HG03196 (cell line): ENCODE measurements at regions not wholly inside any gene's neighbourhood (a gene's known extent, or its start where the extent isn't known, plus 50 kb on each side); places are given as distances from the start of the nearest gene placed in this dataset.

ENCODE experiments used
- ATAC-seq: cut with Tn5 transposase; IDR thresholded peaks from one replicate; pipeline ENCODE4 v1.9.1; 2021; ENCODE audit not compliant: unreplicated experiment

DNA sequence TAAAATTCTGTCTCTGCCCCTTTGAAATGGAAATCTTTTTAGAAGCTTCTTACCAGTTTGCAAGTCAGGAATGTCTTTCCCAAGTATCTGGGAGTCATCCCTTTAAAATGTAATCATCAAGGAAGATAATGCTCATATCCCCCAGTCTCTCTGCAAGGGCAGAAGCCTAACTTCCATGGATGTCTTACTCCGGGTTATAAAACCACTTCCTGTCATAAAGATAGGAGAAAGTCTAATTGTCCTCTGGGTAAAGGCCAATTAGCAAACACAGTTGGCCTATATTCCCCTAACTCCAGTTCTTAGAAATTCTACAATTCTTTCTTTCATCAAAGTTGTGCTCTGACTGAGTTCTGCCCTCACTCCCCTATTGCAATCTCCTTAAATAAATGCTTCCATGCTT lies 1631.5 kb upstream of the LRRTM3 start:
- no peak for ATAC-seq

DNA sequence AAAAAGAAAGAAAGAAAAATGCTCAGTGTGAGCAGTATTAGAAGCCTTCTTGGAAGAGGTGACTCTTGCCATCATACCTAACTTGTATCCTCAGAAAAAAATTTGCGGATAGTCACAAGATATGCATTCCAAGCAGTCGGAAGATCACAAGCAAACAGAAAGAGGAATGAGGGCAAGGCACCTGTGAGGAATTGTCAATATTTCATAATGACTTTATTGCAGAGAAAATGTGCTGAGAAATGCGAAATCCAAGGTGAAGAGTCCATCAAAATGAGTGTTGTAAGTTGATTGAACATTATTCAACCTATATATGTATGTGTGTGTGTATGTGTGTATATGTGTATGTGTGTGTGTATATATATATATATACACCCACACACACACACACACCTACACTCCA lies 1624.7 kb upstream of the LRRTM3 start:
- ATAC-seq, result no peak

DNA sequence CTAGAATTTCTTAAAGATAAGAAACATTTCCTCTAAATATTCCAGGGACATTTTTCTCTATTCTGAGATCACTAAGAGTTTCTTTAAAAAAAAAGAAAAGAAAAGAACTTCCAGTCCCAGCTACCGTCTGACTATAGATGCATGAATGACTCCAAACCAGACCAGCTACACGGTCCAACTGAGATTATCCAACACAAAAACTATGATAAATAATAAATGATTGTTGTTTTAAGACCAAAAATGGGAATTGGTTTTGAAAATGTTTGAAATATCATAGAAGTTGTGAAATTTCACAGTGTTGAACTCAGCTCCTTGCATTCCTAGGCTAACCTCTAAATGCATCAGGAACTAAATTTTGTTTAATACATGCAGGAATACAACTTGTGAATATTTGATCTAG lies 1619.6 kb upstream of the LRRTM3 start:
- no peak for ATAC-seq

DNA sequence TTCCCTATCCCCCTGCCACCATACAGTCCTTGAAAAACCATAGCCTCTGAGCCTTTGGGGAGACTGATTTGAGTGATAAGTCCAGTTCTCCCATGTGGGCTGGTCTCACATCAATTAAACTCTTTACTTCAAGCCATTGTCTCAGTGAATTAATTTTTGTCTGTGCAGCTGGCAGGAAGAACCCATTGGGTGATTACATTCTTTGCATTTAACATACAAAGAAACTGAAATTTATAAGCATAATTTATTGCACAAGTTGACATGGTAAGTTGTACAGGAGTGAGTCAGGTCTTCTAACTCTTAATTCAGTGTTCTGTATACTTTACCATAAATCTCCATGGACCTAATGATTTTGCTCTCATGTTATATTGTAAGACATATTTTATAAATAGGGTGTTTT lies 1613.0 kb upstream of the LRRTM3 start:
- ATAC-seq, result no peak

DNA sequence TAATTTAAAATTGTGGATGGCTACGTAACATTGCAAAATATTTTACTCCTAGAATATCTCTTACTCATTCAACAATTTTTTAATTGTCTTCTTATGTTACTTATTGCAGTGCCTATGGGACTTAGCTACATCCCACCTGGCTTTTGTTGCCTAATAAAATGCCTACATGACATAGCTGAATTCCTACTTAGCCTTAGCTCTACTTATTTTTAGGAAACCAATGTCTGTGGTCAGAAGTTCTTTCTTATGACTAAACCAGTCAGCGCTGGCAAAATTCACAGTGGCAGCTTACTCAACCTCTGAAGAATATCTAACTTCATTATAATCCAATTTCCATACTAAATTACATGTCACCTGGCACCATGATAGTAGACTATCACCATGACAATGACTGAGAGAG lies 1612.4 kb upstream of the LRRTM3 start:
- no peak for ATAC-seq

DNA sequence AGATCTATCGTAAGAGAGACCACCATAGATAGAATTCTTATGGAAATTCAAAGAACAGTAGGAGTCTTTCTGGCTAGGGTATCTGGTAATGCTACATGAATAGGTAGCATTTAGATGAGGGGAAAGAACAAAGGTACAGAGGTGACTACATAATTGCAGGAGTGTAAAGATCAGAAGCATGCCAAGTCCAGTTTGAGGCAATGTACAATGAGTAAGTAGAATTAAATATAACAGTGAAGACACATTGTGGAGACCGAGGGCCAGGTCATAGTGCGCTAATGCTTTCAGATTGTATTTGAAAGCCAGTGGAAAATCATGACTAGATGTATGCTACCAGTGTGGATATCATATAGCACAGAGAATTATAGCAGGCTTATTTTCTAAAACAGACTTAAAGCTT lies 1611.6 kb upstream of the LRRTM3 start:
- no peak for ATAC-seq

DNA sequence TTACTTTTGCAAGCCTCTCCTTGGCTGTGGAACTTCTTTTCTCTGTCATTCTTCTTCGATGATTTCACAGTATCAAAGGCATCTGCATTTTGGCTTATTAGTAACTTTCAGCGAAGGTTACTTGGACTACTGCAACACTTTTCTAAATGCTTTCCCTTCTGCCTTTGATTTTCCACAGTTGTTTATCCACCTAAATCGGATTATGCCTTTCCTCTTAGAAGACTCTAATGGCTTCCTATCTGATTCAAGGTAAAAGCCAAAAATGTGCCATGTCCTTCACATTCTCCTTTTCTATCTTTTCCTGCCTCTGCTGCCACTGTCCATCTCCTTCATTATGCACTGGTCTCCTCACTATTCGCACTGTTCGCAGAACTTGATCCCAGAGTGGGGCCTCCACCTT lies 1606.3 kb upstream of the LRRTM3 start:
- ATAC-seq, result no peak

DNA sequence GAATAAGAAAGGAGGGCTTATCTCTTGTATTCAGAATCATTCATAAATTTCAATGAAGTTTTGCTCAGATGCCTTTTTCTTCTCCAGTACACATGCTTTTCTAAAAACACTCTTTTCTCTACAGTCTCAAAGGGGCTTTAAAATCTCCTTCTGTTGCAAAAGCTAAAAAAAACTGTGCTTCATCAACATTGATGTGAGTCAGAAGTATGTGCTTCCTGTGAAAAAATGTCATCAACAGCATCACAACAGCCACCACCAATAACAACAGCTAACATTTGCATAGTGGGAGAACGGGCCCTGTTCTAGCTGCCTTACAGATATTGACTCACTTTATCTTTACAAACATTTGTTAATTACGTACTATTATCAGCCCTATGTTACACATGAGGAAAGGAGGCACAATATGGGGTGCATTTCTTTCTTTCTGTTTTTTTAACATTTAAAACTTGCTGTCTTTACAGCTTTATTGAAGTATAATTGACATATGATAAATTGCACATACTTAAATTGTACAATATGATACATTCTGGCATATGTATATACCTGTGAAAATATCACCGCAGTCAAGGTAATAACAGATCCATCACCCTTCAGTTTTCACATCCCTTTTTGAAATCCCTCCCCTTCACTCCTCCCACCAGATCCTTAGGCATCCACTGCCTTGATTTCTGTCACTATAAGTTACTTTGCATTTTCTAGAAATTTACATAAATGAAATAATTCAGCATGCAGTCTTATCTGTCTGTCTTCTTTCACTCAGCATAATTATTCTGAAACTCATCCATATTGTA lies 1605.4 kb upstream of the LRRTM3 start:
- ATAC-seq, result no peak

DNA sequence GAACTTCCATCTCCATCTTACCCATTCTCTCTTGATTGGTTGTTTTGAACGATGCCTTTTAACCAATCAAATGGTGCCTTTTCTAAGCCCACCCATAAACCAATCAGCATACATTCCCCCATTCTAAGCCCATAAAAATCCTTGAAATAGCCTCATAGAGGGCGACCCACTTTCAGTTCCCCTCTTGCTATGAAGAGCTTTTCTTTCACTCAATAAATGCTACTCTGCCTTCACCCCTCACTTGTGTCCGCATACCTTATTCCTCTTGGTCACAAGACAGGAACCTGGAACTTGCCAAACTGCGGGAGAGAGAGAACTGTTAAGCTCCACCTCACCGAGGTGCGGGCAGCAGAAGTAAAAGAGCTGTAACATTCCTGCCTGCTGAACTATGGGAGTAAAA lies 1602.0 kb upstream of the LRRTM3 start:
- ATAC-seq, result no peak

DNA sequence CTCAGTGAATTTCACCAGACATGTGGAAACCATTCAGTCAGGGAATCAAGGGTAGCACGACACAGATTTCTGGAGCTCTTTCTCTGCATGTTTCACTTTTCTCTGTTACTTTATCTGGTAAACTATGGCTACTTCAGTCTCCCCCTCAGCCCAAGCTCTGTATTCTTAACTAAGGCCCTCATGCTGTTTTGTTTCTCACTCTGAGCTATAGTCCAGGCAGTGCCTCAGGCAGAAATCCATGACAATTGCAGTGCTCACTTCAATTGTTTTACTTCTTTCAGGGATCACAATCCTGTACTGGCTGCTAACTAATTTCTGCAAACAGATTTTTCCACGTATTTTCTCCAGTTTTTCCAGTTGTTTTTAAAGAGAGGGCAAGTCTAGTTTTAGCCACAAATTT lies 1599.9 kb upstream of the LRRTM3 start:
- no peak for ATAC-seq

DNA sequence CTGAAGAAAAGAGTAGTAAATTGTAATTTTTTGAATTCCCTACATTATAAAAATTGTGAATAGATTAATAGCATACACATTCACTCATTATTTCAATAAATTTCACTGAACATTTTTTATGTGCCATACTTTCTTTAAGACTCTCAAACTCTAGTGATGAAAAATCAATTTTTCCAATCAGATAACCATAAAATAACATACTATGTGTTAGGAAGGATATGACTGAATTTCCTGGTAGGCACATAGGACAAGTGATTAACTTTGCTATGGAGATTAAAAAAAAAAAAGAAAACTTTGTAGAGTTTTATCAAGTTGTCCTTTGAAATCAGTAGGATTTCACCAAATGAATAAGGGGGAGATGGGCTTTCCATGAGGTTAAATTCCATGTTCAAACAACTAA lies 1597.3 kb upstream of the LRRTM3 start:
- ATAC-seq, result no peak

DNA sequence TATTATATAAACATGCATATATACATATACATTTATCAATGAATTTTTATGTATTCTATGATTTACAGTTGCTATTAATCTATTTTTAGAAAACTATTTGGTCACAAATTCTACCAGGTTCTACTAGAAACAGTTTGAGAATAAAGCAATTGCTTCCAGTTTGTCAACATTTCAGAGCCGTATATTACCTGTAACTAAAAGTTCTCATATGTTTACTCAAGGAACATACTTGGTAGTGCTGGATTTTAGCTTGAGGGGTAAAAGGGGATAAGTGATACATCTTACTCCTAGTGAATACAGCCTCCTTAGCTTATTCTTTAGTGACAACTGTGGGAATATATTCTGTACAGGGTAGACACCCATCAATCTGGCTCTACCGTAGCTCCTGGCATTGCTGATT lies 1590.5 kb upstream of the LRRTM3 start:
- ATAC-seq, result no peak

DNA sequence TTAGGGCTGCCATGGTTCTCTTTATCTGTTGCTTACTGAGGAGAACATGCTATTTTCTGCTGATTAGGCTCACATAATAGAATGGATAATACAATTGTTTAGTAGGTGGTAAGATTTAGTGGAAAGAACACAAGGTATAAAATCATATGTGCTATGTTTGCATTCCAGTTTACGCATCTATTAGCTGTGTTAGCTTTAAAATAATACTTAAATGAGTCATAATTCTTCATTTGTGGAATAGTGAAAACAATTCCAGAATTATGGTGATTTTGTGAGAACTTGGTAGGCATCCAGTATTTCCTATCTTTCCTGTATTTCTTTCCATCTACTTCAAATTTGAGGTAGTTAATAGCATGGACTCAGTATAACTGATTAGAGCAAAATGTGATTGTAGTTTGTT lies 1585.5 kb upstream of the LRRTM3 start:
- ATAC-seq, result no peak

DNA sequence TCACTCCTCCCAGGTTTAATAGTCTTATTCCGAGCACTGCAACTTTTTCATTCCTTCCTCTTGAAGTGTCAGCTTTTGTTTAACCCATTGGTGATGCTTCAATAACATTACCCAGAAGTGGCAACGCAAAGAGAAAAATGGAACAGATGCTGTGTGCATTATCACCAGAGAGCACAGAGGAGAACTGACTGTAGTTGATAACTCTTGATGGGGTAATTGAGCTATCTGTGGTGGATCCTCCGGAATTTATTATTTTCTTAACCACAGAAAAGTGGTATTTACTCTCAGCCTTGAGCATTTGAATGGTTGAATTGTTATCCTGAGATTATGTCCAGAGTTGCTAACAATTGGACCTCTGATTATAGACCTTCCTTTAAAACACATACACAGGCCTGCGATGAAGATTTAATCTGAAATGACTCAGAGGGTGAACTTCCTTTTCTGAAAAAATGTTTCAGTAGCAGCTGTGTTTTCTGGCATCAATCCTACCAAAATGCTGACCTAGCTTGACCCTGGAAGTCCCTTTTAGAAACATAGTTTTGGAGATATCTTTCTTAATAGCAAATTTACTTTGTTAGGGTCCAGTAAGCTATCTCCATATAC lies 1584.4 kb upstream of the LRRTM3 start:
- no peak for ATAC-seq

DNA sequence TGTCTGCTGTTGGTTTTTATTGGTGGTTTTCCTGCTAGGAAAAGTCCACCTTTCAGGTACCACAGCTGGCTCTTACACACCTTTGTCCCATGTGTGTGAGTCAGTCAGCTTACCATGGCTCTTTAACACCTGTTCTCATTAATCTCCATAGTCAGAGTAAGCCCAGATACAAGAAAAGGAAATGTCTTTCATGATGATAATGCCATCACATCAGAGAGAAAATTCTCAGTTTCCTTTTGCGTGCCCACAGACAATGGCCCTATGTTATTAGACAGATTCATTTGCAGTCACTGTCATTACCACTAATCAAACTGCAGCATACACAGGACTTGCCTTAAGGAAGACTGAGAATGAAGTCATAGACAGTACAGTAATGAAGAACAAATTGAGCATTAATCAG lies 1583.6 kb upstream of the LRRTM3 start:
- ATAC-seq, result no peak

DNA sequence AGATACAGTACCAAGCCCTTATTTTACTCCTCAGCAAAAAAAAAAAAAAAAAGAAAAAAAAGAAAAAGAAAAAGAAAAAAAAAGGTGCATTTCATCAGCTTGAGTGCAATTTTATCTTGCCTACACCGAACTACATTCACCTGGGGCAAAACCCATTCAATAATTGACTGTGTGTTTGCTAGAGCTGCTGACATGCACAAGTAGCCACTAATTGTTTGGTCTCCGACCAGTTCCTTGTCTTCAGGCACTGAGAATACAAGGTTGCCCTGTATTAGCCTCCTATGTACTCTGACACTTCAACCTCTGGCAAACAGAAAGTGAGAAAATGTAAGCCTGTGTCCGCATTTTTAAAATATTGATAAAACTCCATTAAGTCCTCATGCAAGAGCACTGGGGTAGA lies 1579.4 kb upstream of the LRRTM3 start:
- no peak for ATAC-seq

DNA sequence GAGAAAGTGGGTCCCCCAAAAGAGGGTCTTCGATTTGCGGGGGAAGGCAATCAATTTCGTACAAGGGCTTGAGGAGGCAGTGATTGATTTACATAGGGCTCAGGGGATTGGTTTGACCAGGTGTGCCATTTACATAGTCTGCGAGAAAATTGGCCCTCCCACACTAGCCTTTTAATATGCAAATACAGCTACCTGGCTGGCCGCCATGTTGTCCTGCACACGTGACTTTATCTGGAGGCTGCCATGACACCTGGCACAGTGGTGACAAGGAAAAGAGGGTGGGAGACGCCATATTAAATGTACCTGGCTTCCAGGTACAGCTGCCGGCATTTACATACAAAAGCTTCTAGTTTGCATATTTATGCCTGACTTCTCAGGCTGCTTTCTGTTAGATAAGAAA lies 1577.2 kb upstream of the LRRTM3 start:
- no peak for ATAC-seq

DNA sequence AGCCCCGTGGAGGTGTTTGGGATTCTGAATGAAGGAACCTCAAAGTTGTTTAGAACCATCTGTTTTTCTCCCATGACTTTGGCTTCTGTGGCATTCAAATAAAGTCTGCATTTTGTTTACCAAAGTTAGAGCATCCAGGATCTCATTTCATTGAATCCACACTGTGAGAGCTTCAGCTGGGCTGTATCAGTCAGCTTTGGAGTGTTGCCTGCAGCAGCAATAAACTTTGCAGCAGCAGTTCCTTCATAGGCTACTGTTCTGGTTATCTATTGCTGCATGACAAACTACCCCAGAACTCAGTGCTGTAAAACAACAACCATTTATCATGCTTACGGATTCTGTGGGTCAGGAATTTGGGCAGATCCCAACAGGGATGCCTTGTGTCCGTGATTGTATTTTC lies 1575.2 kb upstream of the LRRTM3 start:
- no peak for ATAC-seq

DNA sequence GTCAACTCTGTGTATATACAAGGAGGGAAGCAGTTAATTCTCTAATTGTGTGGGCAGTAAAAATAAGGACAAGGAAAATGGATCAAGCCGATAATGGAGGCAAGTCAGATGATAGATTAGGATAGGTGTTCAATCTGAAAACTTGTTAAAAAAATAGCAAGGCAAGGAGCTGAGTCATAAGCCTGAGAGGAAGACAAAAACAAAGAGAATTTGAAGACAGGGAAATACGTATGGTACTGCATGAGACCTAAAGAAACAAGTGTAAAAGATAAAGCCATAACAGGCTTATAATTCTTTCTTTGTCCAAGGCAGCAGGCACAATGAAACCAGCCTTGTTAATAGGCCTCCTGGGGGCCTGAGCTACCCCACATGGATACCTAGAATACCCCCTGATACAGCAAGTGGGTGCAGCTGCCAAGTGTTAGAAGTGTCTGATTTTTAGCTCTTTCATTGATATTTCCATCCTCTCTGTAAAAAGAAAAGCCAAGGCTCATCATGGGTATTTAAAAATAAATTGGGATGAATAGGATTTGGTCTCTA lies 1570.6 kb upstream of the LRRTM3 start:
- ATAC-seq, result no peak

DNA sequence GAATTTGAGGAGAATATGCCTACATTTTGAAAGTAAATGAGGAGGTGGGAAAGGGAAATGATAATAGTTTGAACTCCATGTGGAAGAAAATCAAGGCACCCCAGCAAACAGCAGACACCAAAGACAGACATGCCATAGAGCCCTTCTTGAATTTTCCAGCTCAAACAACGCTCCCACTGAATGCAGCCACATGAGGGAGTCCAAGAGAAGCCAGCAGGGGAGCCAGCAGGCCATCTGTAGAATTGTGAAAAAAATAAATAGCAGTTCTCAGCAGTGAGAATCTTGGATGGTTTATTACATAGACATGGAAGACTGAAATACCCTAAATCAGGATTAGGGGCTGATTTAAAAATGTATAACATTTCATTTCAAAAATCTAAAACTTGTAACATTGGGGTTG lies 1567.3 kb upstream of the LRRTM3 start:
- ATAC-seq, result no peak

DNA sequence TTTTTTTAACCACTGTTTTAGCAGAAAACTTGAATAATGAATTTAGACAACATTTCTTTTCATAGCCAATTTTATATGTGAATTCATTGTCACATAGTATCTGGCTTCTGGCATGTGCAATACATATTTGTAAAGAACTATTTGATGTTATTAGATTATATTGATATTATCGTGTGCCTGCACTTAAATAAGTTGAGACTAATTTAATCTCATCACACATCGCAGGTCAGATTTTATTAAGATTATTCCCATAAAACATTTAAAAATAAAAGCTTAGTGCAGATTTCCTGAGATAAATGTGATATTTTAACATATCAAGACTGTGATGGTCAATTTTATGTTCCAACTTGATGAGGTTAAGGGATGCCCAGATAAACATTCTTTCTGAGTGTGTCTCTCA lies 1565.3 kb upstream of the LRRTM3 start:
- ATAC-seq, result no peak

DNA sequence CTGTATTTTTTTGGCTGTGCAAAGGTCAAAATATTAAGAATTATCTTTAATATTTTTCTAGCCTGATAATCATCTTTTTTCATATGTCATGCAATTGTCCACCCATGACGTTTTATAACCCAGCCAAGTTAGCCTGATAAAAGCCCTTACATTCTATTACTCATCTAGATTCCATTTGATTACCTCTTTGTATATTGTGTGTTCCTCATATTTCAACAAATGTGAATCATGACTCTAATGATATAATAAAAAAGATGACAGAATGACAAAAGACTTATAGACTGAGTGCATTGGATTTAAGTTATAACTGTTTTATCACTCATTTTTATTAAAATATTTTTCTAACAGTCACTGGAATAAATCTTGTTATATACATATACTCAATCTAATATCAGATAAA lies 1560.0 kb upstream of the LRRTM3 start:
- no peak for ATAC-seq

DNA sequence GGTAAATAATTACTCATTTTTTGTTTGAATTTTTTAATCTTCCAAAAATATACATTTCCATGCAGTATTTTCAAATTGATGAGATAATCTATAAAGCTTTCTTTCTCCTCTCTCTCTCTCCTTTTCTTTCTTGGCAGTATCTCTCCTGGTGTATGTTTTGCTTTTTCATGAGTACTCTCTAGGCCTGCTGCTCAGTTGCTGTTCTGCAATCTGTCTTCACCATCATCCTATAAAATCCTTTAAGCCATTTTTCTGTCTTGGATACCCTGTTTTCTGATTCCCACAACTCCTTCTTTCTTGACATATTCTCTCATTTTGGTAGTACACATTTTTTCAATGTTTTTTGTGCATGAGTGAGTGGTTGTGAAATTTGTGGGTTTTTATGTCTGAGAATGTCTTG lies 1558.1 kb upstream of the LRRTM3 start:
- ATAC-seq, result no peak
